ENCODE measurements at regions not wholly inside any gene's neighbourhood (a gene's known extent, or its start where the extent isn't known, plus 50 kb on each side); places are given as distances from the start of the nearest gene placed in this dataset.

DNA sequence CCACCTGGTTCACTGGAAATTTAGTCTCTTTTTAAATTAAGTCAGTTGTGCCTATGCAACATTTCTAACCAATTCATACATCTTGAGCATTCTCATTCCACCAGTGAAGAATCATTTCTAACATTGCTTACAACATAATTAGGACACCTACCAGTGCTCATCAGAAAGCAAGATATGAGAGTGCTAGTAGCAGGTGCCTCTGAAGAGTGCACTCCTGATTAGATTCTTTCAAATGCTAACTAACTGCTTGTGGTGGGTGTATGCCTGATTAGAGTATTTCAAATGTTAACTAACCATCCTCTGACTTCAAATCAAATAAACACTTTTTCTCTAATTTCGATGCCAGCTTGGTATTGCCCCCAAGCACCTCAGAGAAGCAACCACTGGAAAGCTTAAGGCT is 124.3 kb upstream of the DNAJC10 start:
- CTCF ChIA-PET = no interaction called here
- peaks cover 5% of the 10 kb centered on the region; the same call in 1 of the 2 replicates for H3K4me1 ChIP-seq (ENCODE audit: control insufficient read depth, insufficient read depth, low read length)
- H3K9me3 ChIP-seq (ENCODE audit: control insufficient read depth, insufficient read depth, low read depth, low read length) = no peaks in the 10 kb centered on the region
- POLR2A ChIA-PET = no interaction called here
- H3K27ac ChIP-seq (ENCODE audit: extremely low read depth, low read depth, low read length) = no peak overlapping the region
- no peak overlapping the region for H3K4me3 ChIP-seq (ENCODE audit: low read depth, low read length)
- no peak for TF ChIP-seq ZNF623 (tag by site-specific recombination; IDR thresholded peaks at IDR 0.05)
- TF ChIP-seq ZNF624 (tag by site-specific recombination; IDR thresholded peaks at IDR 0.05) = no peak
- no peak for TF ChIP-seq ZNF629 (tag by site-specific recombination; IDR thresholded peaks at IDR 0.05)
- H3K36me3 ChIP-seq (ENCODE audit: control insufficient read depth in 2 of 2, insufficient read depth in 1 of 2, low read length in 2 of 2) = no peaks in the 10 kb centered on the region

DNA sequence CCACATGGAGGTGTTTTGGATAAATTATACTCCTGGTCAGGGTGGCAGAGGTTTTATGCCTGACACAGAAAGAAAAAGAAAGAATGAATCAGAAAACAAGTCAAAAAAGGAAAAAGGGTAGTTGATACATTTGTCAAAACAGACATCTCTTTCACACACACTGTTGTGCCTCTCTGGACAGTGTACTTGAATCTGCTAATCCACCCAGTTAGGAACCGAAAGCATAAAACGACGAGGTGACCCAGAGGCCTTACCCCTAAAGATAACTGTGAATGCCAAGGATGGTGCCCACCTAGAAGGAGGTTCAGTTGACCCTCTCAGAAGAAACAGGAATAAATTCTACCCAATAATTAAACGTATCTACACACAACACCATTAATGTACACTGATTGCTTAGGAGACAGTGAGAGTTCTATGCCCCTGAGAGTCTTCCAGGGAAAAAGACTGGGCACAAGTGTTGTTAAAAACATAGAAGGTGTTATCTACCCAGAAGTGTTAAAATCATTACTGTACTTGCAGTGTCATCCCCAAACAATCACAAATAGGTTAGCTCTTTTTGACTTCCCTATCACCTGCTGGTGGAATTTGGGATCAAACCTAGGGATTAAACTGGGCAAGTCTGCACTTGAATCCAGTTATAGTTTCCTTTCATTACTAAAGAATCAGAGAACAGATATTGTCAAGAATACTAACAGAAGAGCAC is 123.2 kb upstream of the DNAJC10 start:
- CTCF ChIA-PET = no interaction called here
- Histone ChIP-seq H3K27ac (ENCODE audit: extremely low read depth, low read depth, low read length) (no peak overlapping the region), H3K9me3 (ENCODE audit: control insufficient read depth, insufficient read depth, low read depth, low read length) (no peaks in the 10 kb centered on the region), H3K4me1 (ENCODE audit: control insufficient read depth, insufficient read depth, low read length) (peaks cover 5% of the 10 kb centered on the region; the same call in 1 of the 2 replicates), H3K36me3 (ENCODE audit: control insufficient read depth in 2 of 2, insufficient read depth in 1 of 2, low read length in 2 of 2) (no peaks in the 10 kb centered on the region), H3K4me3 (ENCODE audit: low read depth, low read length) (no peak overlapping the region)
- POLR2A ChIA-PET = no interaction called here
- TF ChIP-seq HOXD13 (CRISPR knock-in tag; IDR thresholded peaks at IDR 0.05; ENCODE audit: borderline replicate concordance) (no peak), ZBTB20 (tag by site-specific recombination; IDR thresholded peaks at IDR 0.05) (no peak), ZNF155 (tag by site-specific recombination; IDR thresholded peaks at IDR 0.05) (no peak), ZNF621 (tag by site-specific recombination; IDR thresholded peaks at IDR 0.05) (no peak)

DNA sequence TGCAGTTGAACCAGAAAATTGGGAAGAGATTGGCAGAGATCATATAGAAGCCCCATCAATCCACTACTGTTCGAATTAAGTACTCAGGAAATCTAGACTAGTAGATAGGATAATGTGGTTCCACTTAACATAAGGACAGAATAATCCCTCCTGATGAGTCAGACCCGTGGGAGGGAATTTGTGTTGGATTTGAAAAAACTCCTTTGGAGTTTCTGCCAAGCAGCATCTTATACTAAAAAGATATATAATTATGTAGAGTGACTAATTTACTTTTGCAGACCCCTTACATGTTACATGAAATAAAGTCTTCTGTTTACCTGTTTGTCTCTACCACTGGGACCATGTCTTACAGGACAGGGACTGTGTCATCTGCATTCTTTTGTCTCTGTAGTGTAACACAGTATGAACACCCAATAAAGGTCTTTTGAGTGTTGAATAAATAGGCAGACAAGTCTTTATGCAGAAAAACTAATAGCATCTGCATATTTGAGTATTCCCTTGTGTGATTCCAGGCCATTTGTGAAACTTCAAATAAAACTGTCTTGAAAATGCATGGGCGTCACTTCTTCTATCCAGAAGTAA is 122.6 kb upstream of the DNAJC10 start:
- H3K27ac ChIP-seq (ENCODE audit: extremely low read depth, low read depth, low read length) = no peak overlapping the region
- CTCF ChIA-PET = interaction anchor here (0.6 kb wide), 1 partner anchor 11 kb away, joined by 3 read pairs; no protein-coding TSS in a partner anchor
- 0 out of 2 replicates have a peak, but pooled peaks have one; percentile 18 for TF ChIP-seq OSR2 (tag by site-specific recombination; IDR thresholded peaks at IDR 0.05)
- TF ChIP-seq ZNF214 (tag by site-specific recombination; IDR thresholded peaks at IDR 0.05; ENCODE audit: borderline replicate concordance) = no peak
- TF ChIP-seq, protein P1, sequence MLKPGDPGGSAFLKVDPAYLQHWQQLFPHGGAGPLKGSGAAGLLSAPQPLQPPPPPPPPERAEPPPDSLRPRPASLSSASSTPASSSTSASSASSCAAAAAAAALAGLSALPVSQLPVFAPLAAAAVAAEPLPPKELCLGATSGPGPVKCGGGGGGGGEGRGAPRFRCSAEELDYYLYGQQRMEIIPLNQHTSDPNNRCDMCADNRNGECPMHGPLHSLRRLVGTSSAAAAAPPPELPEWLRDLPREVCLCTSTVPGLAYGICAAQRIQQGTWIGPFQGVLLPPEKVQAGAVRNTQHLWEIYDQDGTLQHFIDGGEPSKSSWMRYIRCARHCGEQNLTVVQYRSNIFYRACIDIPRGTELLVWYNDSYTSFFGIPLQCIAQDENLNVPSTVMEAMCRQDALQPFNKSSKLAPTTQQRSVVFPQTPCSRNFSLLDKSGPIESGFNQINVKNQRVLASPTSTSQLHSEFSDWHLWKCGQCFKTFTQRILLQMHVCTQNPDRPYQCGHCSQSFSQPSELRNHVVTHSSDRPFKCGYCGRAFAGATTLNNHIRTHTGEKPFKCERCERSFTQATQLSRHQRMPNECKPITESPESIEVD (tag by site-specific recombination; IDR thresholded peaks at IDR 0.05) = peak; percentile 21; the same call in 1 of the 2 replicates
- no peak for TF ChIP-seq ZNF311 (tag by site-specific recombination; IDR thresholded peaks at IDR 0.05; ENCODE audit: borderline replicate concordance)
- 0 out of 2 replicates have a peak, but pooled peaks have one; percentile 25 for TF ChIP-seq ZNF600 (tag by site-specific recombination; IDR thresholded peaks at IDR 0.05)
- no peaks in the 10 kb centered on the region for H3K9me3 ChIP-seq (ENCODE audit: control insufficient read depth, insufficient read depth, low read depth, low read length)
- no peaks in the 10 kb centered on the region for H3K36me3 ChIP-seq (ENCODE audit: control insufficient read depth in 2 of 2, insufficient read depth in 1 of 2, low read length in 2 of 2)
- POLR2A ChIA-PET = interaction anchor here (0.6 kb wide), 1 partner anchor 276 kb away, joined by 4 read pairs; no protein-coding TSS in a partner anchor
- H3K4me3 ChIP-seq (ENCODE audit: low read depth, low read length) = no peak overlapping the region
- H3K4me1 ChIP-seq (ENCODE audit: control insufficient read depth, insufficient read depth, low read length) = peaks cover 5% of the 10 kb centered on the region; the same call in 1 of the 2 replicates

DNA sequence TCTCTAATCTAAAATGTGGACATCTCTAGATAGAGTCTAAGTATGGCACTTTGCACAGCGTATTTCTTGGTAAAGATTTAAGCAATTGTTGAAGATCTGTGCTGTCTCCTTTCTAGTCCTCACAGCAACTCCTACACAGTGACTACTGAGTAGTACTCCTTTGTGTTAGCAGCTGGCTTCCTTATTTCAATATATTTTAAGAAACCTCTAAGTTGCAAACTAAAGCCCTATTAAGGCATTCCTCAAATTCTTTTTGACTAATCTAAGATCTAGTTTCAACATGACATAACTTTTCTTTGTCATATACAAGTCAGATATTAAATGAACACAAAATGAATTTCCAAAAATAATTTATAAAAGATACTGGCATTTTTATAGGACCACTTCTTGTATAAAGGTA is 121.8 kb upstream of the DNAJC10 start:
- POLR2A ChIA-PET = interaction anchor here (0.6 kb wide), 1 partner anchor 277 kb away, joined by 4 read pairs; no protein-coding TSS in a partner anchor
- no peaks in the 10 kb centered on the region for H3K9me3 ChIP-seq (ENCODE audit: control insufficient read depth, insufficient read depth, low read depth, low read length)
- no peak overlapping the region for H3K27ac ChIP-seq (ENCODE audit: extremely low read depth, low read depth, low read length)
- H3K36me3 ChIP-seq (ENCODE audit: control insufficient read depth in 2 of 2, insufficient read depth in 1 of 2, low read length in 2 of 2) = no peaks in the 10 kb centered on the region
- no peak overlapping the region for H3K4me3 ChIP-seq (ENCODE audit: low read depth, low read length)
- CTCF ChIA-PET = interaction anchor here (0.6 kb wide), 1 partner anchor 10 kb away, joined by 3 read pairs; no protein-coding TSS in a partner anchor
- peaks cover 5% of the 10 kb centered on the region; the same call in 1 of the 2 replicates for H3K4me1 ChIP-seq (ENCODE audit: control insufficient read depth, insufficient read depth, low read length)
- TF ChIP-seq, protein P2, sequence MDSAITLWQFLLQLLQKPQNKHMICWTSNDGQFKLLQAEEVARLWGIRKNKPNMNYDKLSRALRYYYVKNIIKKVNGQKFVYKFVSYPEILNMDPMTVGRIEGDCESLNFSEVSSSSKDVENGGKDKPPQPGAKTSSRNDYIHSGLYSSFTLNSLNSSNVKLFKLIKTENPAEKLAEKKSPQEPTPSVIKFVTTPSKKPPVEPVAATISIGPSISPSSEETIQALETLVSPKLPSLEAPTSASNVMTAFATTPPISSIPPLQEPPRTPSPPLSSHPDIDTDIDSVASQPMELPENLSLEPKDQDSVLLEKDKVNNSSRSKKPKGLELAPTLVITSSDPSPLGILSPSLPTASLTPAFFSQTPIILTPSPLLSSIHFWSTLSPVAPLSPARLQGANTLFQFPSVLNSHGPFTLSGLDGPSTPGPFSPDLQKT (IDR thresholded peaks at IDR 0.05; ENCODE audit: borderline replicate concordance, low read depth, low read length) = no peak
- no peak for TF ChIP-seq SCRT1 (tag by site-specific recombination; IDR thresholded peaks at IDR 0.05; ENCODE audit: borderline replicate concordance)
- TF ChIP-seq, protein P3, sequence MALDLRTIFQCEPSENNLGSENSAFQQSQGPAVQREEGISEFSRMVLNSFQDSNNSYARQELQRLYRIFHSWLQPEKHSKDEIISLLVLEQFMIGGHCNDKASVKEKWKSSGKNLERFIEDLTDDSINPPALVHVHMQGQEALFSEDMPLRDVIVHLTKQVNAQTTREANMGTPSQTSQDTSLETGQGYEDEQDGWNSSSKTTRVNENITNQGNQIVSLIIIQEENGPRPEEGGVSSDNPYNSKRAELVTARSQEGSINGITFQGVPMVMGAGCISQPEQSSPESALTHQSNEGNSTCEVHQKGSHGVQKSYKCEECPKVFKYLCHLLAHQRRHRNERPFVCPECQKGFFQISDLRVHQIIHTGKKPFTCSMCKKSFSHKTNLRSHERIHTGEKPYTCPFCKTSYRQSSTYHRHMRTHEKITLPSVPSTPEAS (tag by site-specific recombination; IDR thresholded peaks at IDR 0.05) = no peak
- no peak for TF ChIP-seq ZIC2 (tag by site-specific recombination; IDR thresholded peaks at IDR 0.05)
- TF ChIP-seq HOXA7 (CRISPR knock-in tag; IDR thresholded peaks at IDR 0.05; ENCODE audit: borderline replicate concordance) = no peak
- no peak for TF ChIP-seq ZNF48 (tag by site-specific recombination; IDR thresholded peaks at IDR 0.05)
- no peak for TF ChIP-seq ZNF433 (tag by site-specific recombination; IDR thresholded peaks at IDR 0.05; ENCODE audit: low read depth)
- no peak for TF ChIP-seq EGR2 (tag by site-specific recombination; IDR thresholded peaks at IDR 0.05; ENCODE audit: low read depth)
- TF ChIP-seq ZNF175 (tag by site-specific recombination; IDR thresholded peaks at IDR 0.05) = no peak
- no peak for TF ChIP-seq ZNF292 (tag by site-specific recombination; IDR thresholded peaks at IDR 0.05; ENCODE audit: borderline replicate concordance, low read depth)
- TF ChIP-seq ZNF423 (tag by site-specific recombination; IDR thresholded peaks at IDR 0.05) = no peak
- TF ChIP-seq ZNF501 (tag by site-specific recombination; IDR thresholded peaks at IDR 0.05) = no peak

Measured in HEK293 (cell line).